HG03442 (cell line): ENCODE measurements at regions not wholly inside any gene's neighbourhood (a gene's known extent, or its start where the extent isn't known, plus 50 kb on each side); places are given as distances from the start of the nearest gene placed in this dataset.
"Not testable (repeated sequence)": the region's sequence is repeated elsewhere in the genome, so short reads cannot be mapped to it uniquely, and the experiment has no call there.

Source experiments
- ATAC-seq: cut with Tn5 transposase; IDR thresholded peaks from one replicate; pipeline ENCODE4 v1.9.1; 2021; ENCODE audit warnings: mild to moderate bottlenecking, moderate library complexity; ENCODE audit not compliant: unreplicated experiment

DNA sequence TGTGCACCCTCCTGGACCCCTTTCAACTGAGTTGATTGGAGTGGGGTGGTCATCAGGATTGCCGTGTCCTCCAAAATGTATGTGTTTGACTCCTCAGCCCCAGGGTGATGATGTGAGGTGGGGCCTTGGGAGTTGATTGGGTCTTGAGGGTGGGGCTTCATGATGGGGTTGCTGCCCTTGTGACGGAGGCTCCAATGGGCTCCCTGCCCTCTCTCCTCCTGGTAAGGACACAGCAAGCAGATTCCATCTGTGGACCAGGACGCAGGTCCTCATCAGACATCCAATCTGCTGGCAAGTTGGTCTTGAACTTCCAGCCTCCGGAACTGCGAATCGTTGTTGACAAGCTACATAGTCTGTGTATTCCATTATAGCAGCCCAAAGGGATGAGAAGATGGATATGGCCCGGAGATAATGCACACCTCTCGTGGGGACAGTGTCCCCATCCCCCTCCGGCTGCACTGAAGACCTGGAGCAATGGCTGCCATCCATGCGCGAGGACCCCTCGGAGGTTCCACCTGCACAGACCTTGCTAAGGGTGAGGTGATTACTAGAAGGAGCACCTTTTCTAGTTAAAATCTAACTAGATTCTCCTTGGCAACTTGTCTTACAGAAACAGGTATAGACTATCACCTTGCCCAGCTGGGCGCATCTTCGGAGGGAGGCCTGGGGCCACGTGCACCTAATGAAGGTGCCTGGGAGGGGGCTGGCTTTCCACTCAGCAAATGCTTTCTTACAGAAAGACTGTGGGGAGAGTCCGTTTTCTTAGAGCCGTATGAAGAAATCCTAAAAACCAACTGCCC is 75.7 kb upstream of the IRX4 start:
- no peak for ATAC-seq

DNA sequence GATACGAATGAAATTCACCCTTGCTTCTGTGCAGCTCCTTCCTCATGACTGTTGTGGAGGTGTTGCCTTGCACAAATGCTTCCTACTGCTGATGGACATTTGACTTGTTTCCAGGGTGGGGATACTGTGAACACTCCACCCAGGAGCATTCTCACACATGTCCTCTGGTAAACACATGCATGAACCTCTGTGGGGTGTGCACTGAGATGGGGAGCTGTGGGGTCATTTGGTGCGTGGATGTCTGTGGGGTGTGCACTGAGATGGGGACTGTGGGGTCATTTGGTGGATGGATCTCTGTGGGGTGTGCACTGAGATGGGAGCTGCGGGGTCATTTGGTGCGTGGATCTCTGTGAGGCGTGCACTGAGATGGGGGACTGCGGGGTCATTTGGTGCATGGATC is 72.9 kb upstream of the IRX4 start:
- no peak for ATAC-seq

DNA sequence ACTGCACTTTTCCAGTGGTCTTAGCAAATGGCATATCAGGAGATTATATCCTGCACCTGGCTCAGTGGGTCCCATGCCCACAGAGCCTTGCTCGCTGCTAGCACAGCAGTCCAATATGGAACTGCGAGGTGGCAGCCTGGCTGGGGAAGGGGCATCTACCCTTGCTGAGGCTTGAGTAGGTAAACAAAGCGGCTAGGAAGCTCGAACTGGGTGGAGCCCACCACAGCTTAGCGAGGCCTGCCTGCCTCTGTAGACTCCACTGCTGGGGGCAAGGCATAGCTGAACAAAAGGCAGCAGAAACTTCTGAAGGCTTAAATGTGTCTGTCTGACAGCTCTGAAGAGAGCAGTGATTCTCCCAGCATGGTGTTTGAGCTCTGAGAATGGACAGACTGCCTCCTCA is 71.0 kb upstream of the IRX4 start:
- ATAC-seq = not testable (repeated sequence)

DNA sequence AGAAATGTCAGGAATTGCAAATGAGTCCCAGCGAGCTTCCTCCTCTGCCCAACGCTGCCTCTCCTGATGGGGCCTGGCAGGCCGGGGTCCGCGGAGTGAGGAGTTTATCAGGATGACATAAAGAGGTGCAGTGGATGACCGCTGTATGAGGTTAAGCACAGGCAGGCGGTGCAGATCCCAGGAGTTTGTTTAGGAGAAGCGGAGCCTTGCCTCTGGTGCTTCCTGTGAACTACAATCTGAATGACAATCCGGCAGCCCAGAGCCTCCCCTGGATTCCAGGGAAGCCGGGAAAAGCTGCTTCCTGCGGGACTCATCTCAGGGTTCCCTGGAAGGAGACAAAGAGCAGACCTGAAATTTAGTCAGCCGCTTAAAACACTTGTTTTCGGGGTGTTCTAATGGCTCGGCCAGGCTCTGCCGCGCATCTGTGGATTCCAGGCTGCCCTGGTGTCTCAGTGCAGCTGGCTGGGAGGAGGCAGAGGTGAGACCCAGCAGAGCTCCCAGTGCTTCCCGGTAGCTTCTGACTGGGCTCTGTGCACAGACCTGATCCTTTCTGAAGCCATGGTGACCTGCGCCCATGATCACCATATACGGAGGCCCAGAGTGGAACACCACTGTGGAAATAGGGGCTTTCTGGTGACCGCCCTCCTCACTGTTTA is 69.8 kb upstream of the IRX4 start:
- ATAC-seq = no peak

DNA sequence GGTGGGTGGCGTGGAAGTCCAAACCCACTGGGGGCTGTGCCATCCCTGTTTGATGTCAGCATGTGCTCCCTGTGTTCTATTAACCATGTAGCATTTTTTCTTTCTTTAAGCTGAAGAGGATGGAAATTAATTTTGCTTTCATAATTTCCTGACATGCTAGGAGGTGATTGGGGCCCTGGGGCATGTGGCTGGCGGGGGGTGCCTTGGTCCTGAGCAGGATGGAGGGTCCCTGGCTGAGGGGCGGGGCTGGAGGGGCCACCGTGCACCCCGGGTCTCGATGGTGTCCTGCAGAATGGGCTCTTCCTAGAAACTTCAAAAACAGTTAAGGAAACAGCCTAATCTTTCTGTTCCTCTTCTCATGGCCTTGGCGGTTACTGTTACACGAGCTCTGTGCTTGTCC is 69.3 kb upstream of the IRX4 start:
- no peak for ATAC-seq

DNA sequence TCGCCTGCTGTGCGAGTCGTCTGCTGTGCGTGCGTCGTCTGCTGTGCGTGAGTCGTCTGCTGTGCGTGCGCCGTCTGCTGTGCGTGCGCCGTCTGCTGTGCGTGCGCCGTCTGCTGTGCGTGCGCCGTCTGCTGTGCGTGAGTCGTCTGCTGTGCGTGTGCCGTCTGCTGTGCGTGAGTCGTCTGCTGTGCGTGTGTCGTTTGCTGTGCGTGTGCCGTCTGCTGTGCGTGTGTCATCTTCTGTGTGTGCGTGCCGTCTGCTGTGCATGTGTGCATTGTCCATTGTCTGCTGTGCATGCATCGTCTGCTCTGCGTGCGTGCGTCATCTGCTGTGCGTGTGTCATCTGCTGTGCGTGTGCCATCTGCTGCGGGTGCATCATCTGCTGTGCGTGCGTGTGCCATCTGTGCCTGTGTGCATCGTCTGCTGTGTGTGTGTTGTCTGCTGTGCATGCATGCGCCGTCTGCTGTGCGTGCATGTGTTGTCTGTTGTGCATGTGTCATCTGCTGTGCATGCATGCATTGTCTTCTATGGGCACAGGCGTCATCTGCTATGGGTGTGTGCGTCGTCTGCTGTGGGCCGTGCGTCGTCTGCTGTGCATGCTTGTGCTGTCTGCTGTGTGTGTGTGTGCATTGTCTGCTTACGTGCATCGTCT is 68.6 kb upstream of the IRX4 start:
- ATAC-seq = no peak

DNA sequence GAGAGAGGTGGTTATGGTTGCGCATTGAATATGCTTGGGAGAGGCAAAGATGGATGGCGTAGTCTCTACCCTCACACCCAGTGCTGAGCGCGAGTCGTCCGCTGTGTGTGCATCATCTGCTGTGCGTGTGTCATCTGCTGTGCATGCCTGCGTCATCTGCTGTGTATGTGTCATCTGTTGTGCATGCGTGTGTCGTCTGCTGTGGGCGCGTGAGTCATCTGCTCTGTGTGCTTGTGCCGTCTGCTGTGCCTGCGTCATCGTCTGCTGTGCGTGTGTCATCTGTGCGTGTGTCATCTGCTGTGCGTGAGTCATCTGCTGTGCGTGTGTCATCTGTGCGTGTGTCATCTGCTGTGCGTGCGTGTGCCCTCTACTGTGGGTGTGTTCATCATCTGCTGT is 68.0 kb upstream of the IRX4 start:
- no peak for ATAC-seq

DNA sequence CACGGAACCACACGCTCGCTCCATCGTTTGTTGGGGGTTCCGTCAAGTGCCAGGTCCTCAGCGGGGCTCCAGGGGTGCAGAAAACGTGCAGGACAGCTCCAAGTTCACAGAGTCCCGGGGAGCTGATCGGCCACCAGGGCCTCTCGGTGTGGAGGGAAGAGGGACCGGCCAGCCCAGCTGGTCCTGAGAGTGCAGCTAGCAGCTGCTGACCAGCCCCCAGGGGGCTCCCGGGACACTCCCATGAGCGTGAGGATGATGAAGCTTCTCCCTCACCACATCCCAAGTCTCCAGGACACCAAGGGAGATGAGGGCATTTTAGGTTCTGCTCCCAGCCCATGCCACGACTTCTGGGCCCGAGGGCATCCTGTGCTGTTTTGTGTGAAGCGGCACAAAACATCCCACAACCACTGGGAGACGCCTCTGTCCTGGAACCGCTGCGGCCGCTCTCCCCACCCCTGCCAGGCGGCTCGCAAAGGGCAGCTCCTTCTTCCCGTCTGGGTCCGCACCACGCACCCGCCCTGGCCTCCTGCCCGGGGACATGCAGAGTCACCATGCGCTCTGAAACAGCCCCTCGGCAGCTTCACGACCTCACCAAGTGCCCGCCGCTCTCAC is 67.5 kb upstream of the IRX4 start:
- no peak for ATAC-seq

DNA sequence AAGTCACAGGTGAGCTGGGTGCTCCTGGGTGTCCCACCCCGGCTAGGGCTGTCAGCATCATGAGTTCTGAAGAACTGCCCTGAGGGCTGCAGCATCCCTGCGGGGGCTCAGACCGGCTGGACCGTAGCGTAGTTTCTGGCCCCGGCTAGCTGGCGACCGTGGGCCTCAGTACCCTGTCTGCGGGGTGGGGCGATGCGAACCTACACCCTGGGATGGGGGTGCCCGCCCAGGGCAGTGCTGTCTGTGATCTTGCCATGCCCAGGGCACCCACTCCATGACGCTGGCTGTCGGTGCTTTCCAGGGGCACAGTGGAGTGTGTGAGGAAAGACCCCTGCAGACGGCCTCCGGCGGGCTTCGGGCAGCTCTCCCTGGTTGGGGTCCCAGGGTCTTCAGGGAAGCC is 66.5 kb upstream of the IRX4 start:
- no peak for ATAC-seq

DNA sequence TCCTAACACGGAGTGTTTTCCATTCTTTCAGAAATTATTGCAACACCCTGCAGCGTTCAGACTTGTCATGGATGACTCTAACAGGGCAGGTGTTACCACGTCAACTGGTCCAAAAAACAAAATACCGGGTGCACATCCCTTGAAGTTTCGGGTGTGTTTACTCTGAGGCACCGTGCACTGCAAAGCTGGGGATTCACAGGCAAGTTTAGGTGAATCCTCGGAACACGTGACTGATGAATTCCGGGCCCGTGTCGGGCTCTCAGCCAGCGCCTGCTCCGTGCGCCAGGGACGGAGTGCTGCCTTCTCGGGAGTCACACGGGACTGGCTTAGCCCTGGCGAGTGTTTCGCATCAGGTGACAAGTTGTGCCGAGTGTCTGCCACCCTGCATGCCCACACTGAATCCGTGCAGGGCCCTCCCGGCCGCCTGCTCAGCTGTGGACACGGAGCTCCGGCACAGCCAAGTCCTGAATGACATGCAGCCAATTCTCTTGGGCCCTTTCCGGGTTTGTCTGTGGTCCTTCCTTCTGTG is 66.0 kb upstream of the IRX4 start:
- ATAC-seq = no peak

DNA sequence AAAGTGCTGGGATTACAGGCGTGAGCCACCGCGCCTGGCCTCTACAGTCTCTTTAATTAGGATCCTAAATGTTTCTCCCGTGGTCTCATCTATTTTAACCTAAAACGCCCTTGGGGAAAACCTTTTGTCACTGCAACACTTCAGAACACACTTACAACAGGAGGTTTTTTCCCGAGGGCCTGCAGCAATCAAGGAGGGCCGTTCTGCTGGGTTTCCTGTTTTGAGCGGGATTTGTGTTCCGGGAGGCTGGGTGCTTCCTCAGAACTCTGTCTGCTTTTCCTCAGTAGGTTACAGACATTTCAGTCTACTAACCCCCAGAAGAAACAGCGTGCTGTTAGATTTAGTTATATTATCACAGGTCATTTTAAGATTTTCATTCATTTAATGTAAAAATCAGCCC is 65.4 kb upstream of the IRX4 start:
- ATAC-seq = no peak

DNA sequence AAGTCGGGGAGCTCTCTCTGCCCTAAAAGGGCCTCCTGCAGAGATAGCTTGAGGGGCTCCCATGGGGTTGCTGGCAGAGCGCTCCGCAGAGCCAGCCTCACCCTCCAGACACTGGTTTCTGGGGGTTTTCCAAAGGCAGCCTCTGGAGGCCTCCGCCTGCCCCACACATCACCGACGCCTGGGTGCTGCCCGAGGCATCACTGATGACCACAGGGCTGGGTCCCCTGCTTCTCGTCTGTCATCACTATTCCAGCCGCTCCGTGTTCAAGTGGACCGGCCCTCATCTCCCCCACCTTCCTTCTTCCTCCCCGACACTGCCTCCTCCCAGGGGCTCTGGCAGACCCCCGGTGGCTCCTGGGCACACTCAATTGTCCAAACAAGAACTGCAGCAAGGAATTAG is 64.1 kb upstream of the IRX4 start:
- ATAC-seq = no peak

DNA sequence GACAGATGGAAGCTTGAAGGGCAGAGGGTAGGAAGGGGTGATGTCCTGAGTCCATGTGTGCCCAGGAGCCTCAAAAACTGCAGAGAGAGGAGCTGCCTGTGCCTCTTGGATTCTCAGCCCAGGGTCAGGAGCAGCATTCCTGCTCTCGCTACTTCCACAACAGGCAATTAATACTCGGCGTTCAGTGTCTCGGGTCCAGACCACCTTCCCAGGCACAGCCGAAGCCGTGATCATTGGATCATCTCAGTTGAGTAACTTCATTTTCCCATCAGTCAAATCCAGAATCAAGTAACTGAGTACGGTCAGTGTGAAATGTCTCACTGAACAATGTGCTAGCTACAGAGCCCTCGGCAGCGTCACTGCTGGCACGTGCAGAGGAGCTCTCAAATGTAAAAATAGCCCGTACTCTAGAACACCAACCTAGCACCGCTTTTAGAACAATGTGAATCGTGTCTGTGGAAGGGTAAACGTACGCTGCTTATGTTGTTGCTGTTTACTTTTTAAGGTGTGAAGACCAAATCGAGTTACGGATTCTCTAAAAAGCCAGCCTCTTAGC is 63.5 kb upstream of the IRX4 start:
- ATAC-seq = no peak

DNA sequence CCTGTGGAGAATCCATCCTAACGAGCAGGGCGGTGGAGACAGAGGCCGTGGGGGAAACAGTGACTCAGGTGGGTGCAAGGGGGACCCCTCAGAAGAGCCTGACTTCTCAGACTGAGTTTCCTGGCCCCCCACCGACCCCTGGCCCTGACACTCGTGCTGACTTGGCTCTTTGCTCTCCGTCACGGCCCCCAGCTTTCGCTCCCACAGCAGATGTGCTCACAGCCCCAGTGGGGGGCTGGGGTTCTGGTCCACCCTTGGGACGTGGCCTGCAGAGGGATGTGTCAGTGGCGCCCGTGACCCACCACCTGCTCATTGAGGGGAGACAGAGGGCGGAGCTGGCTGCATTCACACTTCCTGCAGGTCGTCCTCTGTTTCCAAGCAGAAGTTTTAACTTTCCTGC is 62.9 kb upstream of the IRX4 start:
- no peak for ATAC-seq

DNA sequence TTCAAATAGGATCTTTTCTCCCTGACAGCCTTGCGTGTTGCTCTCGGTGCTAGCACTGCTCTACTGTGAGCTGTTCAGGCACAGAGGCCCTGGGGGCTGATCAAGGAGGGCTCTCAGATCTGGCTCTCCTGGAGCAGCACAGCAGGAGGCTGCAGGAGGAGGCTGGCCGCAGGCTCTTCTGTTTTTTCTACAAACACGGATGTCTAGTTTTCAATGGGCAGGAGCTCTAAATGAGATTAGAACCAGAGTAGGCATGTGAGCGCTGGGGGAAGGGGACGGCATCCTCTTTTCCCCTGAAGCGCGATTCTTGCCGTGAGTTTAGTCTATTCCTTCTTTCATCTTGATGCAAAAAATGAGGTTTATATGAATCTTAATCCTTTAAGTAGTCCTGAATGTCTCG is 61.7 kb upstream of the IRX4 start:
- ATAC-seq = no peak

DNA sequence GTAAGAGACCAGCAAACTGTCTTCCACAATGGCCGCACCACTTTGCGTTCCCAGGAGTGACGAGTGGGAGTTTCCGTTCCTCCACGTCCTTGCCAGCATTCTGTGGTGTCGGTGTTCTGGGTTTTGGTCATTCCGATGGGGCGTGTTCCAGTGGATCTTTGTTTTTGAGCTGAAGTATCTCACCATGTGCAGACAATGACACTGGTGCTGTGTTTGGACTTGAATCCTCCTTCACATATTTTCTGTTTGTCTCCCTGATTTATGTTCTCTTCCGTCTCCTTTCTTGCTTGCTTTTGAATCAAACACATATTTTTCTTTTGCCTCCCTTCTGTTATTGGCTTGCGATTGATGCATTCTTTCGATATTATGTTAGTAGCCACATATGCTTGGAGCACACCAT is 60.8 kb upstream of the IRX4 start:
- ATAC-seq = no peak

DNA sequence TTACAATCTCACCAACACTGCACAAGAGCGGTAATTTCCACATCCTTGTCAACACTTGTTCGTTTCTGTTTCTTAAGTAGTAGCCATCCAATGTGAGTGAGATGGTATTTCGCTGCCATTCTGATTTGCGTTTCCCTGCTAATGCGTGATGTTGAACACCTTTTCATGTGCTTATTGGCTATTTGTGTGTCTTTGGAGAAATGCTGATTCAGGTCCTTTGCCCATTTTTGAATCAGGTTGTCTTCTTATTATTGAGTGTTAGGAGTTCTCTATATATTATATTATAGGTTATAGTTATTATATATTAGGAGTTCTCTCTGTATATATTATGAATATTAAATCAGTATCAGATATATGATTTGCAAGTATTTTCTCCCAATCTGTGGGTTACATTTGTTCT is 59.9 kb upstream of the IRX4 start:
- no peak for ATAC-seq

DNA sequence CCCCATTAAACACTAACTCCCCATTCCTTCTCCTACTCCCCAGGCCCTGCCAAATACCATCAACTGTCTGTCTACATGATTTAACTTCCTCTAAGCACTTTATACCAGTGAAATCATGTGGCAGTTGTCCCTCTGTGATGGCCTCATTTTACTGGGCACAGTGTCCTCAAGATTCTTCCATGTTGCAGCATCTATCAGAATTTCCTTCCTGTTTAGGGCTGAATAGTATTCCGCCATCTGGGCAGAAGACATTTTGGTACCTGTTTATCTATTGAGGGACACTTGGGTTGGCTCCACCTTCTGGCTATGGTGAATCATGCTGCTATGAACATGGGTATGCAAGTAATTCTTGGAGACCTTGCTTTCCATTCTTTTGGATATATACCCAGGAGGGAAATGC is 59.4 kb upstream of the IRX4 start:
- no peak for ATAC-seq

DNA sequence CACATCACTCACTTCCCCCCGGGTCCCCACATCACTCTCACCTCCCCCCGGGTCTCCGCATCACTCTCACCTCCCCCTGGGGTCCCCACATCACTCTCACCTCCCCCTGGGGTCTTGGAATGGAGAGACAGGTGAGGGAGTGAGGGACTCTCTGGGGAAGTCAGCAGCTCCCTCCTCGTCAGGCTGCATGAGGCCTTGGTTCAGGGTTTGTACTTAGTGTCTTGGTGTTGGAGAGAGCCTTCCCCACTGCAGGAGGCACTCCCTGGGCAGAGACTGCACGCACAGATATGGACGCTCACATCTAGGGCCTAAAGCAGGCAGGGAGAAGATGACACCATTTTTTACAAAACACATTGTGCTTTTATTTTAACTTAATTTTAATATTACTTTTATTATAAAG is 56.5 kb upstream of the IRX4 start:
- no peak for ATAC-seq

DNA sequence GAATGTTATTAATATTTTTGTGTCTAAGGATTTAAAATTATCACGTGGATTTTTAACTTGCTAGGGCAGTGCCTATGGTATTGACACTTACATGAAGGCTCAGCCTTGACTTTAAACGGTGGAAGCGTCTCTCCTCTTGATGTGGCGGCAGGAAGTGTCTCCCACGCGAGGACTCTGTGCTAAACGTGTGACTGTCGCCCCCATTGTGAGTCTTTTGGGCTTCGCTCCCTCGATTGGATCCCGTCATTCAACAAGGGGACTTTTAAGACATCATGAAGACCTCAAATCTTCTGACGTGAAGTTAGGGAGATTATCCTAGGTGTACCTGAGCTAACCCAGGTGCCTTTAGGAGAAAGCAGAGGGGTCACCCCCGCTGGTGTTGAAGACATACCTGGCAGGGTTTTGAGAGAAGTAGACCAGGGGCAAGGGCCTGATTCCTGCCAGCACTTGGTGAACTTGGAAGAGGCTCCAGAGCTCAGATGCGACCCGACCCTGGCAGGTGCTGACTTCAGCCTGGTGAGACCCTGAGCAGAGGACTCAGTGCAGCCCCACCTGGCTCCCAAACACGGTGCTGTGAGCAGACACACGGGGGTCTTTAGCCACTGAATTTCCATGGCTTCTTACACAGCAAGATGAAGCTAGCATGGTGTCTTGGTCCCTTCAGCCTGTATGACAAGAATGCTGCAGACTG is 55.7 kb upstream of the IRX4 start:
- ATAC-seq = no peak

DNA sequence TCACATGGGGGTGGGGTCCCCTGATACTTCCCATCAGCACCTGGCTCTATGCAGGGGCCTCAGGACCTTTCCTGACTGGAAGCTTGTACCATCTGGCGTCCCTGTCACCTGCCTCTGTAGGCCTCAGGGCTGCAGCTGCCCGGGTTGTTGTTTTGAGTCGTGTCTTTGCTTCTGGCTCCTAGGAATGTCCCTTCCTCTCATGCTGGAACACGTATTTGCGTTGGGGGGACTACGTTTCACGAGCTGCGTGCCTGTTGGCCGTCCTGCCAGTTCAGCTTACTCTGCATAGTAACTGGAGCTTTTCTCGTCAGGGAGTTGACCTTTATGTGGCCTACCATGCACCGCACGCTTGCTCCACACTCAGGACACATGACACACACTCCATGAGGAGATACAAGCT is 54.9 kb upstream of the IRX4 start:
- no peak for ATAC-seq
